HG03175 (cell line): ENCODE measurements at regions not wholly inside any gene's neighbourhood (a gene's known extent, or its start where the extent isn't known, plus 50 kb on each side); places are given as distances from the start of the nearest gene placed in this dataset.
"Not testable (repeated sequence)": the region's sequence is repeated elsewhere in the genome, so short reads cannot be mapped to it uniquely, and the experiment has no call there.

Source experiments
- ATAC-seq: cut with Tn5 transposase; IDR thresholded peaks from one replicate; pipeline ENCODE4 v1.9.1; 2021; ENCODE audit warnings: mild to moderate bottlenecking, moderate library complexity; ENCODE audit not compliant: unreplicated experiment

GRCh38 chr2:66249089-66249488 is 185.8 kb upstream of the MEIS1 start:
- not testable (repeated sequence) for ATAC-seq

GRCh38 chr2:66243809-66244208 is 191.1 kb upstream of the MEIS1 start:
- ATAC-seq, result not testable (repeated sequence)

GRCh38 chr2:66242888-66243287 is 192.0 kb upstream of the MEIS1 start:
- ATAC-seq, result not testable (repeated sequence)

GRCh38 chr2:66242099-66242789 is 192.7 kb upstream of the MEIS1 start:
- no peak for ATAC-seq

- no peak for ATAC-seq
Observed at GRCh38 chr2:66240286-66240685, 194.6 kb upstream of the MEIS1 start.

GRCh38 chr2:66239655-66240054 is 195.3 kb upstream of the MEIS1 start:
- no peak for ATAC-seq

GRCh38 chr2:66237803-66238379 is 197.0 kb upstream of the MEIS1 start:
- ATAC-seq, result no peak

- ATAC-seq, result no peak
Observed at GRCh38 chr2:66236816-66237802, 197.8 kb upstream of the MEIS1 start.

- ATAC-seq, result no peak
Observed at GRCh38 chr2:66236067-66236685, 198.7 kb upstream of the MEIS1 start.

GRCh38 chr2:66235428-66235827 is 199.5 kb upstream of the MEIS1 start:
- no peak for ATAC-seq

- no peak for ATAC-seq
Observed at GRCh38 chr2:66233981-66234380, 200.9 kb upstream of the MEIS1 start.

GRCh38 chr2:66228128-66228547 is 206.8 kb upstream of the MEIS1 start:
- ATAC-seq, result no peak

GRCh38 chr2:66217039-66217585 is 217.8 kb upstream of the MEIS1 start:
- no peak for ATAC-seq

GRCh38 chr2:66212749-66213148 is 222.2 kb upstream of the MEIS1 start:
- ATAC-seq, result no peak

- no peak for ATAC-seq
Observed at GRCh38 chr2:66202586-66202985, 232.3 kb upstream of the MEIS1 start.

- ATAC-seq, result no peak
Observed at GRCh38 chr2:66201242-66201641, 233.7 kb upstream of the MEIS1 start.

- ATAC-seq, result no peak
Observed at GRCh38 chr2:66198873-66199272, 236.1 kb upstream of the MEIS1 start.

- no peak for ATAC-seq
Observed at GRCh38 chr2:66192888-66193287, 242.0 kb upstream of the MEIS1 start.

GRCh38 chr2:66191311-66191710 is 243.6 kb upstream of the MEIS1 start:
- ATAC-seq, result no peak

- ATAC-seq, result no peak
Observed at GRCh38 chr2:66189553-66189952, 245.4 kb upstream of the MEIS1 start.

GRCh38 chr2:66186537-66186936 is 248.4 kb upstream of the MEIS1 start:
- ATAC-seq, result no peak
